GM13977 (cell line): ENCODE measurements at regions not wholly inside any gene's neighbourhood (a gene's known extent, or its start where the extent isn't known, plus 50 kb on each side); places are given as distances from the start of the nearest gene placed in this dataset.
"Not testable (repeated sequence)": the region's sequence is repeated elsewhere in the genome, so short reads cannot be mapped to it uniquely, and the experiment has no call there.

Experiments
- DNase-seq: peaks from one replicate; pipeline ENCODE4 v3.0.0; 2012; ENCODE audit warnings: low spot score
- in situ Hi-C: fragments of 300-500 bp; cut with MboI; formaldehyde crosslinking; loops from one replicate; pipeline ENCODE4 v1.12.0; 2022; ENCODE audit warnings: low sequenced_read_pairs, low pct_unique_long_range_greater_than_20kb, mixed read lengths, inconsistent platforms; ENCODE audit not compliant: unreplicated experiment
- TF ChIP-seq, protein P1 (sequence below): IDR thresholded peaks from 2 replicates; pipeline ENCODE4 v1.5.1; 2012; ENCODE audit warnings: mild to moderate bottlenecking, control low read depth; ENCODE audit not compliant: insufficient read depth; ENCODE audit errors: extremely low read depth, missing control alignments

DNA sequence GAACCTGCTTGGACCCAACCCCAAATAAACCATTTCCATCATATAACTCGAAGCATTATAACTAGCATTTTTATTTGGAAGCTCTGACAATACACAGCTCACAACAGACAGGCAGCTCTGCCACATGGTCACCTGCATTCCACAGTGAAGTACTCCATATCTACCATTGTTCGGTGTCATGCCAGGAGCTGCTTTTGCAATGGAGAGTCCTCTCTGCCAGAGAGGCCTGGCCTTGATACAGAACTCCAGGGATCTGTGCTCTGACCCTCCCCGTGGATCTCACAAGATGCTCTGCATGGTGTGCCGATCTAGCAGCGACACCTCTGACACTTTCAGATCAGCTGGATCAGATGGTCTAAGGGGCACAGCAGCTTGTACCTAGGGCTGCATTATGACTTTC, 109.6 kb downstream of the SYF2 start:
- TF ChIP-seq, protein P1, sequence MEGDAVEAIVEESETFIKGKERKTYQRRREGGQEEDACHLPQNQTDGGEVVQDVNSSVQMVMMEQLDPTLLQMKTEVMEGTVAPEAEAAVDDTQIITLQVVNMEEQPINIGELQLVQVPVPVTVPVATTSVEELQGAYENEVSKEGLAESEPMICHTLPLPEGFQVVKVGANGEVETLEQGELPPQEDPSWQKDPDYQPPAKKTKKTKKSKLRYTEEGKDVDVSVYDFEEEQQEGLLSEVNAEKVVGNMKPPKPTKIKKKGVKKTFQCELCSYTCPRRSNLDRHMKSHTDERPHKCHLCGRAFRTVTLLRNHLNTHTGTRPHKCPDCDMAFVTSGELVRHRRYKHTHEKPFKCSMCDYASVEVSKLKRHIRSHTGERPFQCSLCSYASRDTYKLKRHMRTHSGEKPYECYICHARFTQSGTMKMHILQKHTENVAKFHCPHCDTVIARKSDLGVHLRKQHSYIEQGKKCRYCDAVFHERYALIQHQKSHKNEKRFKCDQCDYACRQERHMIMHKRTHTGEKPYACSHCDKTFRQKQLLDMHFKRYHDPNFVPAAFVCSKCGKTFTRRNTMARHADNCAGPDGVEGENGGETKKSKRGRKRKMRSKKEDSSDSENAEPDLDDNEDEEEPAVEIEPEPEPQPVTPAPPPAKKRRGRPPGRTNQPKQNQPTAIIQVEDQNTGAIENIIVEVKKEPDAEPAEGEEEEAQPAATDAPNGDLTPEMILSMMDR = no peak
- in situ Hi-C loops = no loop called here
- no peak for DNase-seq

DNA sequence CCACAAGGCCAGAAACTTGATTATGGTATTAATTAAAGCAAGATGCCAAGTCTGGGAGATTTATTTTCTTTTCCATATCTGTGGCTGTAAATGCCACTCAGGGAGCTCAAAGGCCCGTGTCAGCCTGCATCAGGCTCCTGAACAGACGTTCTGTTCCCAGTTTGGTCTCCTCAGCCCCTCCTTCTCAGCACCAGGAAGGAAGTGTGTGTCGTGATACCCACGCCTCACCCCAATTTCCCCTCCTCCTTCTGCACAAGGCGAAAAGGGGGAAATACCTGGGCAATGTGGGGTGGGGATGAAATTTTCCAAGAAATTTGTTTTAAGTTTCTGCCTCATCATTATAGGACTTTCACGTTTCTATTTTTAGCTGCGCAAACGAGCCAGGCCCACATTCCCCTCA, 112.0 kb downstream of the SYF2 start:
- TF ChIP-seq, protein P1 = no peak
- DNase-seq = no peak
- in situ Hi-C loops = no loop called here

DNA sequence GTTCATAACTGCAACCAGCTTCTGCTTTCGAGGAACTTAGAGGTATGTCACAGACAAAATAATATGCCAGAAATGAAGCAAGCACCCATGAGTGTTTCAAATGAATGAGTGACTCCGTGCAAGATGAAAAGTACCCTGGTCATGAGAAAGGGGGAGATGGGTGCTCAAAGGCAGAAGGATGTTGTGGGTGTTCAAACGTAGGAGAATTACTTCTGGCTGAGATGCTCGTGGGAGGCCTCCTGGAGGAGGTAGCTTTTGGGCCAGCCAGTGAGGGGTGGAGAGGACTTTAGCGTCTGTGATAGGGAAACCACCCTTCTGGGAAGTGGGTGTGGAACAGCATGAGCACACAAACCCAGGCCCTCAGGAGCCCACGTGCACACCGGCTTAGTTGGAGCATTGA, 113.8 kb downstream of the SYF2 start:
- in situ Hi-C loops = no loop called here
- no peak for DNase-seq
- TF ChIP-seq, protein P1 = no peak

DNA sequence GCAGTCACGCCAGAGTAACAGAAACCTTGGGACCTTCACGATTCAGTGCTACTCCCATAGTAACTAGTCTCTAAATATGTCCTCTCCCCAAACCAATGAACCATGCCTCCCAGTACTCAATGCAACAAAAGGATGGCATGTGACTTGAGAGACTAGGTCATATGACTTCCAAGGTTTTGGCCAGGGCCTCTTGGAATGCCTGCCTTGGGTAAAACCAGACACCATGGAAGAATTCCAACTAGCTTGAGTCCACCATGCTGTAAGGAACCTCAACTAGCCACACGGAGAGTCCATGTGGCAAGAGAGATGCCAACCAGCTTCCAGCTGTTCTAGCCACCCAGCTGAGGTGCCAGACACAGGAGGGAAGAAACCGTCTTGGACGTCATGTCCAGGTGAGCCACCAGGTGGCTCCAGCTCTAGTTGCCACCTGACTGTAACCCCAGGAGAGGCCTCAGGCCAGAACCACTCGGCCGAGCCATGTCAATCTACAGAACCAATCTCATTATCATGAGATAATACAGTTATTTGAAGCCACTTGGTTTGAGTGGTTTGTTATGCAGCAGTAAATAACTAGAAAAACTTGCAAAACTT, 115.0 kb downstream of the SYF2 start:
- in situ Hi-C loops = no loop called here
- TF ChIP-seq, protein P1 = peak; percentile 36
- DNase-seq = no peak

DNA sequence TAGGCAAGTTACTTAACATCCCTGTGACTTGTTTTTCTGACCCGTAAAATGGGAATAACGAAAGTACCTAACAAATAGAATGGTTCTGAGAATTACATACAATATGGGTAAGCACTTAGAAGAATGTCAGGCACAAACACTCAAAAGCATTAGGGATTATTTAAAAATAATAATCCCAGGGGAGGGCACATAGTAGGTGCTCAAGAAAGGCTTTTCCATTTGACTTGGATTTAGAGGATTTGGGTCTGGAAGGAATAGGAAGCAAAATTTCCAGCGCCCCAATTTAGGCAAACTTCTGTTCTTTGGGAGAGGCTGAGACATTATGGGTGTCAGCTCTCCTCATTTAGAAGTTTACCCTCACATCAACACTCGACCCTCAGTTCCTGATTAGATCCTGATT, 115.5 kb downstream of the SYF2 start:
- in situ Hi-C loops = no loop called here
- TF ChIP-seq, protein P1 = no peak
- DNase-seq = no peak

DNA sequence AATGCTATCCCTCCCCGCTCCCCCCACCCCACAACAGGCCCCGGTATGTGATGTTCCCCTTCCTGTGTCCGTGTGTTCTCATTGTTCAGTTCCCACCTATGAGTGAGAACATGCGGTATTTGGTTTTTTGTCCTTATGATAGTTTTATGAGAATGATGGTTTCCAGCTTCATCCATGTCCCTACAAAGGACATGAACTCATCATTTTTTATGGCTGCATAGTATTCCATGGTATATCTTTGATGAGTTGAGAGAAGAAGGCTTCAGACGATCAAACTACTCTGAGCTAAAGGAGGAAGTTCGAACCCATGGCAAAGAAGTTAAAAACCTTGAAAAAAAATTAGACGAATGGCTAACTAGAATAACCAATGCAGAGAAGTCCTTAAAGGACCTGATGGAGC, 116.2 kb downstream of the SYF2 start:
- DNase-seq, in situ Hi-C loops: not testable (repeated sequence)

DNA sequence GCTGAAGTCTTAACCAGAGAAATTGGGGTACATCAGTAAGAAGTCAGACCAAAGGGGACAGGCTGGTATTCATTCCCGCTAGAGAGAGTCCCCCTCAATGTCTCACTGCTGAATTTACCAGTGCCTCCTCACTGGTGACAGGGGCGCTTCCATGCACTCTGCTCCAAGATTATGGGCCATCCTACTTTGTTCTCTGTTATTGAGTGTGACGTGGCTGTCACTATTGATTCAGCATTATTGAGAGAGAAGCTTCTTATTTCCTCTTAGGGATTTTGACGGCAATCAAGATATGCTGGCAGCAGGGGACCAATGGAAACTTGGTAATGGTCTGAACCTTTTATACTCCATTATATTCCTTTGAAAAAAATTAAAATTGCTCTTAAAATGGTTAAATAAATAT, 118.6 kb downstream of the SYF2 start:
- in situ Hi-C loops = no loop called here
- TF ChIP-seq, protein P1 = no peak
- no peak for DNase-seq
